Testis (tissue), 2 donors: ENCODE measurements at regions not wholly inside any gene's neighbourhood (a gene's known extent, or its start where the extent isn't known, plus 50 kb on each side); places are given as distances from the start of the nearest gene placed in this dataset.

Source experiments
- DNase-seq: peaks from one replicate; pipeline ENCODE4 v3.0.0-alpha.2; 2019
- H3K27ac ChIP-seq, 2 donors: fragments of 200-600 bp; sonication (generic); one replicate each; pipeline ENCODE4 v1.5.1; 2019
- H3K27me3 ChIP-seq: fragments of 200-600 bp; sonication (generic); one replicate; pipeline ENCODE4 v1.5.1; 2019
- H3K36me3 ChIP-seq: fragments of 200-600 bp; sonication (generic); one replicate; pipeline ENCODE4 v1.5.1; 2017; ENCODE audit warnings: low read depth; ENCODE audit errors: missing control alignments
- H3K4me1 ChIP-seq: fragments of 200-600 bp; sonication (generic); one replicate; pipeline ENCODE4 v1.5.1; 2019
- H3K4me3 ChIP-seq, 2 donors: fragments of 200-600 bp; sonication (generic); one replicate each; pipeline ENCODE4 v1.5.1; 2017 to 2019
- H3K9me3 ChIP-seq: fragments of 200-600 bp; sonication (generic); one replicate; pipeline ENCODE4 v1.5.1; 2017
- POLR2A ChIP-seq: fragments of 450-650 bp; IDR thresholded peaks from one replicate; pipeline ENCODE4 v1.6.1; 2017; ENCODE audit warnings: antibody characterized with exemption, mild to moderate bottlenecking, moderate library complexity
- WGBS, 2 donors: methylation state at CpG; one replicate each; pipeline ENCODE4 v1.1.5; 2018; 5-methylcytosine and 5-hydroxymethylcytosine counted together
- intact Hi-C: fragments of 100-400 bp; cut with DNase I; formaldehyde crosslinking; loops from one replicate; pipeline ENCODE4 v1.15.1; 2023; ENCODE audit warnings: low total_unique reads
- TF ChIP-seq, protein P1 (sequence below), 3 experiments: fragments of 450-650 bp in 2 of 3; fragments of 200-600 bp in 1 of 3; sonication (generic) in 1 of 3; IDR thresholded peaks; one replicate each; pipeline ENCODE4 v1.5.1; 2016 to 2019; ENCODE audit warnings: antibody characterized with exemption in 3 of 3, mild to moderate bottlenecking in 2 of 3, moderate library complexity in 1 of 3

DNA sequence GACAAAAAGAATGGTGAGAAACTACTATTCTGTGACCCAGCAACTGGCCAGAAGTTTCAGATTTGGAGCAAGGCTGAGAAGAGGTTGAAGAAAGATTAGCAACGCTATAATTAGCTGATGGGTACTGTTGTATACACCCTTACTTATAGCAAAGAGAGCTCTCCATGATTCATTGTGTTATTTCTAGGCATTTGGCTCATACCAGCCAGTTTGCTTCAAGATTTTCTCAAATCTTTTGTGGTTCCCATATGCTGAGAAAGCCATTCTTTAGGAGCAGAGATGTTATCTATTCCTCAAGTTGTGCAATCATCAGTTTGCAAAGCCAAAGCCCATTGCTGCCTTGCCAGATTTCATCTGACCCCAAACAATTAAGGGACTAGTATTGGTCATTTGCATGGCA, 179.4 kb downstream of the ETS1 start:
- H3K27ac ChIP-seq = no peak overlapping the region
- H3K36me3 ChIP-seq = no peaks in the 10 kb centered on the region
- peaks cover 14% of the 10 kb centered on the region for H3K4me1 ChIP-seq
- no peaks in the 10 kb centered on the region for H3K9me3 ChIP-seq
- intact Hi-C loops = no loop called here
- no peak overlapping the region for H3K4me3 ChIP-seq
- 63 to 64% methylated on average over 1 of the region's 1 CpG for WGBS, 2 donors
- no peak for TF ChIP-seq POLR2A
- TF ChIP-seq, protein P1, sequence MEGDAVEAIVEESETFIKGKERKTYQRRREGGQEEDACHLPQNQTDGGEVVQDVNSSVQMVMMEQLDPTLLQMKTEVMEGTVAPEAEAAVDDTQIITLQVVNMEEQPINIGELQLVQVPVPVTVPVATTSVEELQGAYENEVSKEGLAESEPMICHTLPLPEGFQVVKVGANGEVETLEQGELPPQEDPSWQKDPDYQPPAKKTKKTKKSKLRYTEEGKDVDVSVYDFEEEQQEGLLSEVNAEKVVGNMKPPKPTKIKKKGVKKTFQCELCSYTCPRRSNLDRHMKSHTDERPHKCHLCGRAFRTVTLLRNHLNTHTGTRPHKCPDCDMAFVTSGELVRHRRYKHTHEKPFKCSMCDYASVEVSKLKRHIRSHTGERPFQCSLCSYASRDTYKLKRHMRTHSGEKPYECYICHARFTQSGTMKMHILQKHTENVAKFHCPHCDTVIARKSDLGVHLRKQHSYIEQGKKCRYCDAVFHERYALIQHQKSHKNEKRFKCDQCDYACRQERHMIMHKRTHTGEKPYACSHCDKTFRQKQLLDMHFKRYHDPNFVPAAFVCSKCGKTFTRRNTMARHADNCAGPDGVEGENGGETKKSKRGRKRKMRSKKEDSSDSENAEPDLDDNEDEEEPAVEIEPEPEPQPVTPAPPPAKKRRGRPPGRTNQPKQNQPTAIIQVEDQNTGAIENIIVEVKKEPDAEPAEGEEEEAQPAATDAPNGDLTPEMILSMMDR (IDR thresholded peaks at IDR 0.05) = no peak
- DNase-seq = no peak
- no peaks in the 10 kb centered on the region for H3K27me3 ChIP-seq

DNA sequence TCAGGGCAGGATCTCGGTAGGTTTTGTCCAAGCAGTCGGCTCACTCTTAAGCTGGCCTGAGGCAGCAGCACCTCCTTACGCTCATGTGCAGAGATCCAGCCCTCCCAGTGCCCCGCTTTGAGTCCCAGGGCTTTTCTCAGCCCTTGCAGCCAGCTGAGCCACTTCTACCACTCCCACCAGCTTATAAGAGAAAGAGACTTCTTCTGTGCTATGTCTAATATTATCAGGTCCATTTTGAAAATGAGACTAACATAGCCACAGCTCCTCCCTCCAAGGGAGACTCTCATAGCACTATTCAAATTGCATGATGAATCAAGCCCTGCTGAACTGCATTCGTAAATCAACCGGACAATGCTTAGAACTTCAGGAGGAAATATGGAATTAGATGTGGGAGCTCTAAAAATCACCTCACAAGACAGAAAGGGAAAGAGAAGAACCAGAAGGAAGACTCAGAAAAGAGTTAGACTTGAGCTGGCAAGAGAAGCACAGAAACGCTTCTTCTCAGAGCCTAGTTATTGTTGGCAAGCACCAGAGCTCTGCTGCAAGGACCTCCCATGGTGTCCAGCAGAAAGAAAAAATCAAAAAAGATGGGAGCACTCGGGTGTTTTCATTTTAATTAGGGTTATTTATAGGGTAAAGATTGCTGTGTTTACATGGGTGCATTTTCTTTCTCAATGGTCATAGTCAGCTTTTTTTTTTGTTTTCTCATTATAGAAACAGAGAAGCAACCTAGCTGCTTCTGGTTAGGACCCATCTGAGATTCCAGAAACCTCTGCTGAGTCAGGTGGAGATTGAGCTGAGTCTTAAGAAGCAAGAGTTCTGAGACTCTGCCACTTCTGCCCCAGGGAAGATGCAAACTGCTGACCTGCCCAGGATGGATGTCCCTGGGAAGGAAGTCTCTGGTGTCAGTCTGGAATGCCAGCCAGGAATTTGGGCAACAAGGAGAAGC, 181.4 kb downstream of the ETS1 start:
- H3K36me3 ChIP-seq = no peaks in the 10 kb centered on the region
- no peak for DNase-seq
- peaks cover 14% of the 10 kb centered on the region for H3K4me1 ChIP-seq
- no peaks in the 10 kb centered on the region for H3K27me3 ChIP-seq
- no peaks in the 10 kb centered on the region for H3K9me3 ChIP-seq
- 34 to 37% methylated on average over 8 of the region's 8 CpGs for WGBS, 2 donors
- intact Hi-C loops = no loop called here
- peak overlapping the region in 1 of 2 donors; percentile 11 for H3K27ac ChIP-seq
- H3K4me3 ChIP-seq = no peak overlapping the region
- TF ChIP-seq, protein P1 (IDR thresholded peaks at IDR 0.05) = no peak
- TF ChIP-seq POLR2A = no peak

DNA sequence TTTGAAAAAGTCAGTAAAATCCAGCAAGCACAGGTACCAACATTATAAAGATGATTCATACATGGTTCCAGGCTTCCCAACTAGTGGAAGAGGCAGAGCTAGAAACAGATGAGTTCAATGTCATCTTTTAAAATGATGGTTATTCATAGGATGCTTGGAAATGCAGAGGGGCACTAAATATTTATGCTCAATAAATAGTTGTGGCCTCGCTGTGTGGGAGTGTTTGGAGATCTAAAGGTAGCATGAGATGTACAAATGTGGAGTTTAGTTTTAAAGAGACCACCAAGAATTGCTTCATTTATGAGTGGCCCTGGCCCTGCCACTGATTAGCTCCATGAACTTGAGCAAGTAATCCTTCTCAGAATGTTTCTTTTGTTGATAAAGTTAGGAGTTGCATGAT, 182.2 kb downstream of the ETS1 start:
- Histone ChIP-seq H3K36me3 (no peaks in the 10 kb centered on the region), H3K4me3 (no peak overlapping the region), H3K27me3 (no peaks in the 10 kb centered on the region), H3K9me3 (no peaks in the 10 kb centered on the region), H3K27ac (no peak overlapping the region), H3K4me1 (peaks cover 14% of the 10 kb centered on the region)
- intact Hi-C loops = no loop called here
- DNase-seq = no peak
- TF ChIP-seq, protein P1 (IDR thresholded peaks at IDR 0.05) = no peak
- no peak for TF ChIP-seq POLR2A
- 69 to 74% methylated on average over 1 of the region's 1 CpG for WGBS, 2 donors

DNA sequence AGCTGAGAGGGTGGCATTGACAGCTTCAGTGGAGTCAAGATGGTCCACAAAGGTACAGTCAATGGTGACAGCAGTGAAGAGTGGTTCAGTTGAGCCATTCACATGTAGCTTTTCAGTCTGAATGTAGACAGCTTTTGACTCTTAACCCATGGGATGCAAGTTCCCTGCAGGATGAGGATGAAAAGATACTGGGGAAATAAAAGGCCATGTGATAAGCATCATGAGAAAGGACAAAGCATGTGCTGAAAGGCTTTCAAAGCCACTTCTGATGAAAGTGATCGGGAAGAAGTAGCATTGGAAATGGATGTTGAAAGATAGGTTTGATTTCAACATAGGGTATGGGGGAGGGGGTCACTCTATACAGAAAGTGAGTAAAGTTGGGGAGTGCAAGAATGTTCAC, 182.9 kb downstream of the ETS1 start:
- Histone ChIP-seq H3K9me3 (no peaks in the 10 kb centered on the region), H3K27me3 (no peaks in the 10 kb centered on the region), H3K4me1 (peaks cover 14% of the 10 kb centered on the region), H3K4me3 (no peak overlapping the region), H3K27ac (no peak overlapping the region), H3K36me3 (no peaks in the 10 kb centered on the region)
- 94 to 97% methylated on average over 1 of the region's 1 CpG for WGBS, 2 donors
- no peak for DNase-seq
- TF ChIP-seq, protein P1 (IDR thresholded peaks at IDR 0.05) = no peak
- TF ChIP-seq POLR2A = no peak
- intact Hi-C loops = no loop called here
